Sigmoid colon (tissue), 4 donors: ENCODE measurements at regions not wholly inside any gene's neighbourhood (a gene's known extent, or its start where the extent isn't known, plus 50 kb on each side); places are given as distances from the start of the nearest gene placed in this dataset.

Experiments
- POLR2A ChIP-seq, 2 donors: fragments of 450-650 bp; IDR thresholded peaks; one replicate each; pipeline ENCODE4 v1.6.1; 2016; ENCODE audit warnings: antibody characterized with exemption in 2 of 2, mild to moderate bottlenecking in 2 of 2, moderate library complexity in 2 of 2
- POLR2AphosphoS5 ChIP-seq, 4 donors: sonication (generic); formaldehyde crosslinking; IDR thresholded peaks; one replicate each; pipeline ENCODE4 v1.6.1; 2017; ENCODE audit warnings: antibody characterized with exemption in 4 of 4
- TF ChIP-seq, protein P1 (sequence below), 4 experiments: fragments of 450-650 bp in 3 of 4; fragments of 200-600 bp in 1 of 4; IDR thresholded peaks; one replicate each; pipeline ENCODE4 v1.5.1; 2016 to 2019; ENCODE audit warnings: antibody characterized with exemption in 4 of 4, mild to moderate bottlenecking in 3 of 4, moderate library complexity in 2 of 4

DNA sequence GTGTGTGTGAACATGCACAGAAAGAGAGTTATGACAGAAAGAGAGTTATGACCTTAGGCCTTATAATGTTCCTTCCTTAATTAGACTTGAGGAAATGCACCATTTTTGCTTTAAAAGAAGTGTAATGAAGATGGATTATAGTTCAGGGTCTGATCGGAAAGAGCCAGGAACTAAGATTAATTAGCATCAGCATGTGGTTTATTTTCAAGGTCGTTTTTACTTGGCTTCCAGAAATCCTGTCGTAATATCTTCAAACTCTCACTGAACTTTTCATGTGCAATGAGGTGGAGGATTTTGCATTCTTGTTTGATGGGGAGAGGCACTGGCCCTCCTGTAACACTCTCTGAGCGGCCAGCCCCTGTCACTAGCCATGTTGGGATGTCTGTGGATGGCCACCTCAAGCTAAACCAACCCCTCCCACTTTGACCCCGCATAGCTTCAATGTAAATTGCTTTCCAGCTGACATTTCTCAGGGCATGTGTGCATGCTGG, 116.8 kb downstream of the CDC5L start:
- no peak for TF ChIP-seq POLR2A (IDR thresholded peaks at IDR 0.05)
- TF ChIP-seq, protein P1, sequence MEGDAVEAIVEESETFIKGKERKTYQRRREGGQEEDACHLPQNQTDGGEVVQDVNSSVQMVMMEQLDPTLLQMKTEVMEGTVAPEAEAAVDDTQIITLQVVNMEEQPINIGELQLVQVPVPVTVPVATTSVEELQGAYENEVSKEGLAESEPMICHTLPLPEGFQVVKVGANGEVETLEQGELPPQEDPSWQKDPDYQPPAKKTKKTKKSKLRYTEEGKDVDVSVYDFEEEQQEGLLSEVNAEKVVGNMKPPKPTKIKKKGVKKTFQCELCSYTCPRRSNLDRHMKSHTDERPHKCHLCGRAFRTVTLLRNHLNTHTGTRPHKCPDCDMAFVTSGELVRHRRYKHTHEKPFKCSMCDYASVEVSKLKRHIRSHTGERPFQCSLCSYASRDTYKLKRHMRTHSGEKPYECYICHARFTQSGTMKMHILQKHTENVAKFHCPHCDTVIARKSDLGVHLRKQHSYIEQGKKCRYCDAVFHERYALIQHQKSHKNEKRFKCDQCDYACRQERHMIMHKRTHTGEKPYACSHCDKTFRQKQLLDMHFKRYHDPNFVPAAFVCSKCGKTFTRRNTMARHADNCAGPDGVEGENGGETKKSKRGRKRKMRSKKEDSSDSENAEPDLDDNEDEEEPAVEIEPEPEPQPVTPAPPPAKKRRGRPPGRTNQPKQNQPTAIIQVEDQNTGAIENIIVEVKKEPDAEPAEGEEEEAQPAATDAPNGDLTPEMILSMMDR (IDR thresholded peaks at IDR 0.05): no peak
- TF ChIP-seq POLR2AphosphoS5 (IDR thresholded peaks at IDR 0.05): no peak
